ENCODE measurements at regions not wholly inside any gene's neighbourhood (a gene's known extent, or its start where the extent isn't known, plus 50 kb on each side); places are given as distances from the start of the nearest gene placed in this dataset.

- TF ChIP-seq, protein P1, sequence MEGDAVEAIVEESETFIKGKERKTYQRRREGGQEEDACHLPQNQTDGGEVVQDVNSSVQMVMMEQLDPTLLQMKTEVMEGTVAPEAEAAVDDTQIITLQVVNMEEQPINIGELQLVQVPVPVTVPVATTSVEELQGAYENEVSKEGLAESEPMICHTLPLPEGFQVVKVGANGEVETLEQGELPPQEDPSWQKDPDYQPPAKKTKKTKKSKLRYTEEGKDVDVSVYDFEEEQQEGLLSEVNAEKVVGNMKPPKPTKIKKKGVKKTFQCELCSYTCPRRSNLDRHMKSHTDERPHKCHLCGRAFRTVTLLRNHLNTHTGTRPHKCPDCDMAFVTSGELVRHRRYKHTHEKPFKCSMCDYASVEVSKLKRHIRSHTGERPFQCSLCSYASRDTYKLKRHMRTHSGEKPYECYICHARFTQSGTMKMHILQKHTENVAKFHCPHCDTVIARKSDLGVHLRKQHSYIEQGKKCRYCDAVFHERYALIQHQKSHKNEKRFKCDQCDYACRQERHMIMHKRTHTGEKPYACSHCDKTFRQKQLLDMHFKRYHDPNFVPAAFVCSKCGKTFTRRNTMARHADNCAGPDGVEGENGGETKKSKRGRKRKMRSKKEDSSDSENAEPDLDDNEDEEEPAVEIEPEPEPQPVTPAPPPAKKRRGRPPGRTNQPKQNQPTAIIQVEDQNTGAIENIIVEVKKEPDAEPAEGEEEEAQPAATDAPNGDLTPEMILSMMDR (IDR thresholded peaks at IDR 0.05) = no peak
- TF ChIP-seq POLR2A (IDR thresholded peaks at IDR 0.05) = no peak
Measured at GRCh38 chr20:24146231-24146634, 157.7 kb upstream of the GGTLC1 start.
